GM12892 (cell line): ENCODE measurements at regions not wholly inside any gene's neighbourhood (a gene's known extent, or its start where the extent isn't known, plus 50 kb on each side); places are given as distances from the start of the nearest gene placed in this dataset.

Source experiments
- DNase-seq: peaks from one replicate; pipeline ENCODE4 v3.0.0; 2011; ENCODE audit not compliant: insufficient read length
- FAIRE-seq: peaks from 2 replicates; lab custom pipeline; 2011; peaks lifted over from hg19 to GRCh38; lab: Jason Lieb, UNC
- POLR2A ChIP-seq: IDR thresholded peaks from 2 replicates; pipeline ENCODE4 v1.6.1; 2011; ENCODE audit warnings: low read depth, low read length, control low read depth
- POLR2AphosphoS5 ChIP-seq: IDR thresholded peaks from 2 replicates; pipeline ENCODE4 v1.6.1; 2011; ENCODE audit warnings: low read depth, low read length, control low read depth
- TAF1 ChIP-seq: IDR thresholded peaks from 2 replicates; pipeline ENCODE4 v1.6.1; 2011; ENCODE audit warnings: low read depth, mild to moderate bottlenecking, control low read depth, low read length, borderline replicate concordance

GRCh38 chr1:99123936-99124335 lies 119.3 kb upstream of the PLPPR5 start:
- FAIRE-seq (no peak), DNase-seq (no peak)
- TF ChIP-seq POLR2A (no peak), POLR2AphosphoS5 (no peak), TAF1 (no peak)

- TF ChIP-seq TAF1: no peak
- TF ChIP-seq POLR2A: no peak
- TF ChIP-seq POLR2AphosphoS5: no peak
- no peak for DNase-seq
- FAIRE-seq: no peak
Measured at GRCh38 chr1:99131546-99131945, 126.9 kb upstream of the PLPPR5 start.

GRCh38 chr1:99133756-99134500 lies 129.3 kb upstream of the PLPPR5 start:
- no peak for FAIRE-seq
- TF ChIP-seq TAF1 (no peak), POLR2AphosphoS5 (no peak), POLR2A (no peak)
- no peak for DNase-seq

DNA sequence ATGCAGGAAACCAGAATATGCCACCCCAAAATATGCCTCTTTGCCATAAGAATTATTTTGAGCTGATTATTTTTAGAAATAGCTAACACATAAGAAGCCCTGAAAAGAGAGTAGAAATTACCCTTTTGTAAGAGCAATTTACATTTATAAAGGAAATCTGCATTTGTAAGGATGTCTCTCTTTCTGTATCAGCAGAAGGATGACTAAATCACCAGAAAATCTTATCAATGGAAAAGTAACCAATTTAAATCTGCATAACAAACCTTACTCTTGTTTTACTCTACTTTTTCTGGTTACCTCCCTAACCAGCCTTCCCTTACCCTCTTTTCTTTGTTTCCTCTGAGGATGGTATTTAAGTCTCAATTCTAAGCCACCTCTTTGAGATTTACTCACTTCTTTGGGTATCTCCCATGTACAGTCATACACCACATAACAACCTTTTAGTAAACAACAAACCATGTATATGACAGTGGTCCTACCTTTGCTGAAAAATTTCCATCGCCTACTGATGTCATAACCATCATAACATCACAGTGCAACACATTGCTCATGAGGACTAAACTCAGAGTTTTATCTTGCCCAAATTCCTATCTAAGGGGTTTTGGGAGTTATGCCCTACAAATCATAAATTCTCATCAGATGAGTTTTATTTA lies 126.6 kb upstream of the PLPPR4 start:
- no peak for DNase-seq
- TF ChIP-seq TAF1: no peak
- TF ChIP-seq POLR2A: no peak
- no peak for FAIRE-seq

GRCh38 chr1:99139876-99140275 lies 124.4 kb upstream of the PLPPR4 start:
- TF ChIP-seq TAF1: no peak
- no peak for TF ChIP-seq POLR2AphosphoS5
- TF ChIP-seq POLR2A: no peak
- DNase-seq (no peak), FAIRE-seq (no peak)

DNA sequence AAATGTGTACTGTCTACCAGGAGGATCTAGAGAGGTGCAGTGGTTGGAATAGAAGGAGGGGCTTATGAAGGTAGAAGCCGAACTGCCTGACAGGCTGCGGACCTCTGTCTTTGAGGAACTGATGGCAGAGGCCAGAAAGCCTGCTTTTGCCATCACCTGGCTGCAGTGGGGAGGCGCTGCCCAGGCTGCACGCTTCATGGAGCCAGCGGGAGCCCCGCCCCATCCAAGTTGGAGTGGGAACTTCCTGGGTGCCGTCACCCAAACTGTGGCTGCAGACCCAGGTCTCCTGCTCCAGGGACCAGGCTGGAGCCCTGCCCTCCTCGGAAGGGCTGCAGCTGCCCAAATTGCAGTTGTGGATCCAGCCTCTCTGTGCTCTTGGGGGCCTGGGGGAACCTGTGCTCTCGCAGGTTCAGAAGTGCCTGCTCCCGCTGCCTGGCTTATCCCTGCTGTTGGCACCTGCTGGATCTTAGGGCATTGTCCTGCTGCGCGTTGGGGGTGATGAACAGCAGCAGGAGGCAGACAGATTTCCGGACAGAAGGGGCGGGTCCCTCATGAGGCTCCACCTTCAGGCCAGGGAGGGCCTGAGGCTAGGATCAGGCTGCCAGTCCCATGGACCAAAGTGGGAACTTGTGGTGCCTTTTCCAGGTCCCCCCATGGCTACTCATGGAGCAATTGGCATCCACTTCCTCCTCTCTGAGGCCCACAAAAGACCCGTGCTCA lies 118.0 kb upstream of the PLPPR4 start:
- TF ChIP-seq POLR2A: no peak
- TF ChIP-seq POLR2AphosphoS5: no peak
- TF ChIP-seq TAF1: no peak
- no peak for FAIRE-seq
- no peak for DNase-seq

GRCh38 chr1:99149952-99150351 lies 114.3 kb upstream of the PLPPR4 start:
- no peak for FAIRE-seq
- no peak for DNase-seq
- TF ChIP-seq POLR2AphosphoS5 (no peak), TAF1 (no peak), POLR2A (no peak)

GRCh38 chr1:99152132-99152531 lies 112.2 kb upstream of the PLPPR4 start:
- no peak for DNase-seq
- TF ChIP-seq POLR2AphosphoS5 (no peak), TAF1 (no peak)
- FAIRE-seq: no peak

- TF ChIP-seq TAF1 (no peak), POLR2A (no peak), POLR2AphosphoS5 (no peak)
- FAIRE-seq: no peak
- DNase-seq: no peak
Measured at GRCh38 chr1:99163671-99164070, 100.6 kb upstream of the PLPPR4 start.

GRCh38 chr1:99170516-99170915 lies 93.8 kb upstream of the PLPPR4 start:
- DNase-seq: no peak
- TF ChIP-seq POLR2AphosphoS5 (no peak), POLR2A (no peak), TAF1 (no peak)
- FAIRE-seq: no peak

DNA sequence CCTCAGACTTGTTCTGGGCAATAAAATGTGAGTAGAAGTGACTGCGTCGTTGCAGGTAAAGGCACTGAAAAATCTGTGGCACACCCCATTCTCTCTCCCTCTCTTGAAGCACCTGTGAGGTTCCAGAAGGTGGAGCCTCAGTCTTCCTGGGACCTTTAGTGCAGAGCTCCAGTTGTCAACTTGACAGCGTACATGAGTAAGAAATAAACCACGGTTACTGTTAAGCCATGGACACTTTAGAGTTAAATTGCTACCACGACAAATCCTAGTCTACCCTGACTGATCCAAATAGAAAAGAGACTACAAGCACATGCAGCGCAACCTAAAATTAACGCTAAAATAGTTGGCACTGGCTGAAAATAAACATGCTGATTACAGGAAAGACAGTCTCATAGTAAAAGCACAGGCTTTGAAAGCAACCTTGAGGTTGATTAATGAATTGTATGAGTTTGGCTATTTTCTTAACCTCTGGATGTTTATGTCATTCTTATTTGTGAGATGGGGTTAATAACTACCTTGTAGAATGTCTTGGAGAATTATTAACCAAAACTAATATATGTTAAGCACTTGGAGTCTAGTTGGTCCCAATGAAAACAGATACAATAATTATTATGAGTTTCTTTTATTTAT lies 93.0 kb upstream of the PLPPR4 start:
- FAIRE-seq (no peak), DNase-seq (no peak)
- TF ChIP-seq POLR2AphosphoS5 (no peak), TAF1 (no peak), POLR2A (no peak)
